ENCODE measurements at regions not wholly inside any gene's neighbourhood (a gene's known extent, or its start where the extent isn't known, plus 50 kb on each side); places are given as distances from the start of the nearest gene placed in this dataset.

- Histone ChIP-seq H3K4me3 (ENCODE audit: low read depth in 2 of 2, low read length in 1 of 2) (no peak overlapping the region), H3K79me2 (ENCODE audit: insufficient read depth) (no peaks in the 10 kb centered on the region), H3K27me3 (ENCODE audit: insufficient read depth) (no peaks in the 10 kb centered on the region), H3K9ac (no peak overlapping the region), H3F3A (replicated peaks; ENCODE audit: insufficient read depth) (no peaks in the 10 kb centered on the region), H2AFZ (ENCODE audit: low read depth) (no peak overlapping the region), H3K36me3 (replicated peaks in 1 of 2; ENCODE audit: control insufficient read depth in 1 of 2, insufficient read depth in 2 of 2, low read length in 1 of 2) (no peaks in the 10 kb centered on the region), H3K4me1 (ENCODE audit: control insufficient read depth in 1 of 2, insufficient read depth in 2 of 2, low read depth in 1 of 2, low read length in 1 of 2) (no peaks in the 10 kb centered on the region), H3K9me2 (no peaks in the 10 kb centered on the region), H4K20me1 (ENCODE audit: insufficient read depth) (no peaks in the 10 kb centered on the region), H3K4me2 (peak overlapping the region; percentile 6; the same call in 1 of the 2 replicates), H3K9me3 (no peaks in the 10 kb centered on the region), H3K27ac (ENCODE audit: low read depth in 2 of 2, low read length in 1 of 2) (no peak overlapping the region)
- DNase-seq, result no peak
- no peak for TF ChIP-seq FOXJ3 (CRISPR knock-in tag; IDR thresholded peaks at IDR 0.05)
- no peak for TF ChIP-seq CHD2 (IDR thresholded peaks at IDR 0.05; ENCODE audit: low read length, partially characterized antibody)
- 0 out of 2 replicates have a peak, but pooled peaks have one; percentile 31 for TF ChIP-seq TCF12 (IDR thresholded peaks at IDR 0.05)
- peak; percentile 26; the same call in 1 of the 2 replicates for TF ChIP-seq JUND (IDR thresholded peaks at IDR 0.05)
- TF ChIP-seq NFIC (IDR thresholded peaks at IDR 0.05; ENCODE audit: borderline replicate concordance), result peak; percentile 85
- no peak for TF ChIP-seq IRF3 (IDR thresholded peaks at IDR 0.05; ENCODE audit: low read depth, low read length)
- 0 out of 2 replicates have a peak, but pooled peaks have one; percentile 31 for TF ChIP-seq RXRA (IDR thresholded peaks at IDR 0.05; ENCODE audit: borderline replicate concordance, low read depth)
- no peak for TF ChIP-seq FOXM1 (IDR thresholded peaks at IDR 0.05; ENCODE audit: low read depth)
- WGBS (ENCODE audit: low lambda C conversion rate), result 0% methylated on average over 2 of the region's 2 CpGs
- POLR2A ChIA-PET, result no interaction called here
- CTCF ChIA-PET, result no interaction called here
These were observed 509.8 kb downstream of the CENPC start for GRCh38 chr4:67035501-67035900.

GRCh38 chr4:67030636-67031035, 514.7 kb downstream of the CENPC start:
- DNase-seq, result no peak
- no peak overlapping the region for H3K4me3 ChIP-seq (ENCODE audit: low read depth in 2 of 2, low read length in 1 of 2)
- no peaks in the 10 kb centered on the region for H3K9me3 ChIP-seq
- no peaks in the 10 kb centered on the region for H3K4me1 ChIP-seq (ENCODE audit: control insufficient read depth in 1 of 2, insufficient read depth in 2 of 2, low read depth in 1 of 2, low read length in 1 of 2)
- H2AFZ ChIP-seq (ENCODE audit: low read depth), result no peak overlapping the region
- H3K27me3 ChIP-seq (ENCODE audit: insufficient read depth), result no peaks in the 10 kb centered on the region; the same call in 1 of the 2 replicates
- no peak overlapping the region for H3K9ac ChIP-seq
- H3K9me2 ChIP-seq, result no peaks in the 10 kb centered on the region
- no peaks in the 10 kb centered on the region for H4K20me1 ChIP-seq (ENCODE audit: insufficient read depth)
- H3K4me2 ChIP-seq, result no peak overlapping the region
- CTCF ChIA-PET, result interaction anchor here (1.3 kb wide), 1 partner anchor 13 kb away, joined by 3 read pairs; no protein-coding TSS in a partner anchor
- POLR2A ChIA-PET, result no interaction called here
- H3K36me3 ChIP-seq (replicated peaks in 1 of 2; ENCODE audit: control insufficient read depth in 1 of 2, insufficient read depth in 2 of 2, low read length in 1 of 2), result no peaks in the 10 kb centered on the region
- H3K79me2 ChIP-seq (ENCODE audit: insufficient read depth), result no peaks in the 10 kb centered on the region
- no peaks in the 10 kb centered on the region for H3F3A ChIP-seq (replicated peaks; ENCODE audit: insufficient read depth)
- TF ChIP-seq MEF2A (IDR thresholded peaks at IDR 0.05; ENCODE audit: borderline replicate concordance, low read depth) (no peak), RAD21 (IDR thresholded peaks at IDR 0.05; ENCODE audit: low read length) (no peak), RXRA (IDR thresholded peaks at IDR 0.05; ENCODE audit: borderline replicate concordance, low read depth) (no peak), SIN3A (IDR thresholded peaks at IDR 0.05; ENCODE audit: borderline replicate concordance, low read depth, low read length) (no peak), EZH2phosphoT487 (IDR thresholded peaks at IDR 0.05; ENCODE audit: borderline replicate concordance, low read depth) (no peak), GABPA (IDR thresholded peaks at IDR 0.05; ENCODE audit: low read depth) (no peak), SMC3 (IDR thresholded peaks at IDR 0.05; ENCODE audit: low read depth, low read length) (no peak), FOXJ3 (CRISPR knock-in tag; IDR thresholded peaks at IDR 0.05) (no peak), FOSL2 (IDR thresholded peaks at IDR 0.05; ENCODE audit: borderline replicate concordance, low read depth) (no peak), RCOR1 (IDR thresholded peaks at IDR 0.05; ENCODE audit: low read length) (no peak), CTCF (IDR thresholded peaks at IDR 0.05) (no peak), ELF1 (IDR thresholded peaks at IDR 0.05) (no peak), POLR2AphosphoS5 (IDR thresholded peaks at IDR 0.05; ENCODE audit: low read depth, low read length) (no peak), YY1 (IDR thresholded peaks at IDR 0.05; ENCODE audit: low read depth) (no peak), MXI1 (IDR thresholded peaks at IDR 0.05; ENCODE audit: low read depth, low read length) (no peak), GATA2 (CRISPR knock-in tag; IDR thresholded peaks at IDR 0.05) (no peak)
- TF ChIP-seq, protein P1, sequence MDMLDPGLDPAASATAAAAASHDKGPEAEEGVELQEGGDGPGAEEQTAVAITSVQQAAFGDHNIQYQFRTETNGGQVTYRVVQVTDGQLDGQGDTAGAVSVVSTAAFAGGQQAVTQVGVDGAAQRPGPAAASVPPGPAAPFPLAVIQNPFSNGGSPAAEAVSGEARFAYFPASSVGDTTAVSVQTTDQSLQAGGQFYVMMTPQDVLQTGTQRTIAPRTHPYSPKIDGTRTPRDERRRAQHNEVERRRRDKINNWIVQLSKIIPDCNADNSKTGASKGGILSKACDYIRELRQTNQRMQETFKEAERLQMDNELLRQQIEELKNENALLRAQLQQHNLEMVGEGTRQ (IDR thresholded peaks at IDR 0.05; ENCODE audit: borderline replicate concordance, low read depth, low read length), result no peak
- H3K27ac ChIP-seq (ENCODE audit: low read depth in 2 of 2, low read length in 1 of 2), result no peak overlapping the region

Measured in SK-N-SH (cell line).